ENCODE measurements at regions not wholly inside any gene's neighbourhood (a gene's known extent, or its start where the extent isn't known, plus 50 kb on each side); places are given as distances from the start of the nearest gene placed in this dataset.

DNA sequence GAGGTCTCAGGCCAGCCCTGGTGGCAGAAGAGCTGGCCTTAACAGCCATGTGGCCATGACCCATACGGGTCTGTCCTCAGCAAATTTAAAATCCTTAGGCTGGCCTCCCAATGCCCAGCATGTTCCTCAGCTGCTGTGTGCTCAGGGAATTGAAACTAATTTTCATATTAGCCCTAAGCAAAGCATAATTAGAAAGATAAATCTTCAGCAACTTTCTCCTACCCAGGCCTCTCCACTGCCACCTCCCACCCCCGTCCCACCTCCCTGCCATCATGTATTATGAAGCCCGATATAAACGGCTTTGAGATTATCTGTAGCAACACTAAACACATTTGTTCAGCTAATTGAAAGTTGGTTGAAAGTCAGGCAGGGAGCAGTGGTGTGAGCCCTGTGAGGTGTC, 178.8 kb upstream of the NTM start:
- Histone ChIP-seq H3K9me3 (no peaks in the 10 kb centered on the region), H3K27ac (no peak overlapping the region), H3K4me3 (no peak overlapping the region), H3K27me3 (no peaks in the 10 kb centered on the region), H3K36me3 (no peaks in the 10 kb centered on the region), H3K4me1 (no peaks in the 10 kb centered on the region)
- ATAC-seq, result no peak
- 50% methylated on average over 1 of the region's 4 CpGs for WGBS (ENCODE audit: insufficient coverage, low coverage, low lambda C conversion rate, missing lambda C conversion rate)
- intact Hi-C loops (cut with DNase I), result no loop called here
- TF ChIP-seq, protein P1, sequence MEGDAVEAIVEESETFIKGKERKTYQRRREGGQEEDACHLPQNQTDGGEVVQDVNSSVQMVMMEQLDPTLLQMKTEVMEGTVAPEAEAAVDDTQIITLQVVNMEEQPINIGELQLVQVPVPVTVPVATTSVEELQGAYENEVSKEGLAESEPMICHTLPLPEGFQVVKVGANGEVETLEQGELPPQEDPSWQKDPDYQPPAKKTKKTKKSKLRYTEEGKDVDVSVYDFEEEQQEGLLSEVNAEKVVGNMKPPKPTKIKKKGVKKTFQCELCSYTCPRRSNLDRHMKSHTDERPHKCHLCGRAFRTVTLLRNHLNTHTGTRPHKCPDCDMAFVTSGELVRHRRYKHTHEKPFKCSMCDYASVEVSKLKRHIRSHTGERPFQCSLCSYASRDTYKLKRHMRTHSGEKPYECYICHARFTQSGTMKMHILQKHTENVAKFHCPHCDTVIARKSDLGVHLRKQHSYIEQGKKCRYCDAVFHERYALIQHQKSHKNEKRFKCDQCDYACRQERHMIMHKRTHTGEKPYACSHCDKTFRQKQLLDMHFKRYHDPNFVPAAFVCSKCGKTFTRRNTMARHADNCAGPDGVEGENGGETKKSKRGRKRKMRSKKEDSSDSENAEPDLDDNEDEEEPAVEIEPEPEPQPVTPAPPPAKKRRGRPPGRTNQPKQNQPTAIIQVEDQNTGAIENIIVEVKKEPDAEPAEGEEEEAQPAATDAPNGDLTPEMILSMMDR (IDR thresholded peaks at IDR 0.05), result no peak
- no peak for TF ChIP-seq POLR2A (IDR thresholded peaks at IDR 0.05)
- DNase-seq, result no peak

DNA sequence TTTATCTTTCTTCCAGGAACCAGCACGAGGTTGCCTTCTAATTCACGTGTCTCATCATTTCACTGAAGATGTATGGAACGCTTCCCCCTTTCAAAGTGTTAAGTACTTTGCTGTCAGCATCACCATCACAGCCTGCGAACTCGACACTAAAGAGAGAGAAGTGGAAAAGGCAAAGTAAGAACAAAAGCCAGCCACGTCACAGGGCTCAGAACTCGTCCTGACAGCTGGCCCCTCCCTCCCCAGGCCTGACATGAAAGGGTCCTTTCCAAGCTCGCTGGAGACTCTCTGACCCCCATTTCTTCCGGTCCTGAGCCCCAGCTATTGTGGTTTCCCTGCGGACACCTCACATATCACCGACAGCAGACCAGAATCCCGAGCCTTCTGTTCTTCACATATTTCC, 177.8 kb upstream of the NTM start:
- Histone ChIP-seq H3K27ac (no peak overlapping the region), H3K36me3 (no peaks in the 10 kb centered on the region), H3K27me3 (no peaks in the 10 kb centered on the region), H3K9me3 (no peaks in the 10 kb centered on the region), H3K4me1 (no peaks in the 10 kb centered on the region), H3K4me3 (no peak overlapping the region)
- WGBS (ENCODE audit: insufficient coverage, low coverage, low lambda C conversion rate, missing lambda C conversion rate), result 48% methylated on average over 12 of the region's 12 CpGs
- ATAC-seq (no peak), DNase-seq (no peak)
- TF ChIP-seq, protein P1 (IDR thresholded peaks at IDR 0.05), result no peak
- no peak for TF ChIP-seq POLR2A (IDR thresholded peaks at IDR 0.05)
- intact Hi-C loops (cut with DNase I), result no loop called here

DNA sequence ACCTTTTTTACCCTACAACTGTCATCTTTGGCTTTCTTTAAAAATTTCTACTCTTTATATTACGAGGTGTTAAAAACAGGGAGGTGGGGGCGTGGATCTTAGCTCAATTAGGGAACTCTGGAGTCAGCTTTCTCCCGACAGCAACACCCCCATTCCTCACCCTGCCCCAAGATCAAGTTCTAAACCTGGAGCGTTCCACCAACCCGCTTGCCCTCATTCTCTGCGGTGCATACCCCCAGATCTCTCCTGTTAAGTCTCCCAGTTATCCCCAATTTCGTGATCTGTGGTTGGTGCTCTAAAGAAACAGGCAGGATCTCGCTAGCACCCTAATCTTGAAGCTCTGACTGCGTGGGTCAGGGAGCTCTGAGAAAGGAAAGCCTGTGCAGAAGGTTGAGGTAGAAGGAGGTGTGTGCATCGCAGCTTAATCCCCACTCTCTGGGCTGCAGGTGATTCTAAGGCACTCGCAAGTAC, 177.3 kb upstream of the NTM start:
- ATAC-seq, result no peak
- no peaks in the 10 kb centered on the region for H3K9me3 ChIP-seq
- 48% methylated on average over 11 of the region's 11 CpGs for WGBS (ENCODE audit: insufficient coverage, low coverage, low lambda C conversion rate, missing lambda C conversion rate)
- no peaks in the 10 kb centered on the region for H3K4me1 ChIP-seq
- no peak for DNase-seq
- TF ChIP-seq POLR2A (IDR thresholded peaks at IDR 0.05), result no peak
- TF ChIP-seq, protein P1 (IDR thresholded peaks at IDR 0.05), result no peak
- intact Hi-C loops (cut with DNase I), result no loop called here
- H3K27me3 ChIP-seq, result no peaks in the 10 kb centered on the region
- no peak overlapping the region for H3K4me3 ChIP-seq
- H3K27ac ChIP-seq, result no peak overlapping the region
- no peaks in the 10 kb centered on the region for H3K36me3 ChIP-seq

DNA sequence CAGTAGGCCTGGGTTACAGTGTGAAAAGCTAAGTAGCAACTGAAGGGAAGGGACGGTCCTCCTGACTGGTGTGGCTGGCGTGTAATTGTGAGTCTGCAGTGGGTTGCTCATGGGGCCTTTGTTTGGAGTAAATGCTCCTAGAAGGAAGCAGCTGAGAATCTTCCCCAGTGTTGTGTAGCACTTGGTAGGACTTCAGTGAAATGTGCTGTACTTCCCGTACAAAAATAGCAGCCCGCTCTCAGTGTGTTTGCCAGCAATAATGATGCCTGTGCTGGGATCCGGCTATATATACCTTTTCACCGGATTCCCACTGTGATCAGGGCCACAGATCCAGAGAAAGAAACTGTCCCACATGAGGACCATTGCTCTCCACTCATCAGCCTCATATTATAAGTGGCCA, 175.7 kb upstream of the NTM start:
- no peaks in the 10 kb centered on the region for H3K4me1 ChIP-seq
- no peaks in the 10 kb centered on the region for H3K9me3 ChIP-seq
- 66% methylated on average over 6 of the region's 6 CpGs for WGBS (ENCODE audit: insufficient coverage, low coverage, low lambda C conversion rate, missing lambda C conversion rate)
- no peak overlapping the region for H3K4me3 ChIP-seq
- H3K27ac ChIP-seq, result no peak overlapping the region
- intact Hi-C loops (cut with DNase I), result no loop called here
- ATAC-seq (no peak), DNase-seq (no peak)
- H3K27me3 ChIP-seq, result no peaks in the 10 kb centered on the region
- no peak for TF ChIP-seq POLR2A (IDR thresholded peaks at IDR 0.05)
- TF ChIP-seq, protein P1 (IDR thresholded peaks at IDR 0.05), result no peak
- no peaks in the 10 kb centered on the region for H3K36me3 ChIP-seq

Data from right lobe of liver (tissue), 6 donors.